BLaER1 (cell line): ENCODE measurements at regions not wholly inside any gene's neighbourhood (a gene's known extent, or its start where the extent isn't known, plus 50 kb on each side); places are given as distances from the start of the nearest gene placed in this dataset.

ENCODE experiments used
- H3K27ac ChIP-seq: shearing (Covaris generic); formaldehyde crosslinking; 2 replicates; pipeline ENCODE4 v1.8.1; 2022
- H3K27me3 ChIP-seq: shearing (Covaris generic); formaldehyde crosslinking; 2 replicates; pipeline ENCODE4 v1.8.1; 2022
- H3K36me3 ChIP-seq: shearing (Covaris generic); formaldehyde crosslinking; 2 replicates; pipeline ENCODE4 v1.8.1; 2022
- H3K4me1 ChIP-seq: shearing (Covaris generic); formaldehyde crosslinking; 2 replicates; pipeline ENCODE4 v1.8.1; 2022
- H3K4me2 ChIP-seq: shearing (Covaris generic); formaldehyde crosslinking; 2 replicates; pipeline ENCODE4 v1.8.1; 2022
- H3K4me3 ChIP-seq: shearing (Covaris generic); formaldehyde crosslinking; 2 replicates; pipeline ENCODE4 v1.8.1; 2022
- H3K9ac ChIP-seq: shearing (Covaris generic); formaldehyde crosslinking; 2 replicates; pipeline ENCODE4 v1.8.1; 2022
- H3K9me3 ChIP-seq: shearing (Covaris generic); formaldehyde crosslinking; 2 replicates; pipeline ENCODE4 v1.8.1; 2022
- H4K20me1 ChIP-seq: shearing (Covaris generic); formaldehyde crosslinking; 2 replicates; pipeline ENCODE4 v1.8.1; 2022
- Cebpa-rat ChIP-seq: shearing (Covaris generic); IDR thresholded peaks from 2 replicates; pipeline ENCODE4 v1.8.1; 2022

GRCh38 chr13:97520061-97520460 is 86.1 kb downstream of the RAP2A start:
- Histone ChIP-seq H3K27ac (no peak overlapping the region), H3K4me1 (no peaks in the 10 kb centered on the region), H3K9ac (no peak overlapping the region), H3K9me3 (no peaks in the 10 kb centered on the region), H3K4me2 (no peak overlapping the region), H3K27me3 (no peaks in the 10 kb centered on the region), H3K36me3 (no peaks in the 10 kb centered on the region), H3K4me3 (no peak overlapping the region), H4K20me1 (no peaks in the 10 kb centered on the region)
- TF ChIP-seq Cebpa-rat, result no peak

GRCh38 chr13:97520866-97521265 is 86.9 kb downstream of the RAP2A start:
- no peak for TF ChIP-seq Cebpa-rat
- no peak overlapping the region for H3K27ac ChIP-seq
- H3K4me2 ChIP-seq, result no peak overlapping the region
- H3K36me3 ChIP-seq, result no peaks in the 10 kb centered on the region
- H3K9me3 ChIP-seq, result no peaks in the 10 kb centered on the region
- H3K4me3 ChIP-seq, result no peak overlapping the region
- H4K20me1 ChIP-seq, result no peaks in the 10 kb centered on the region
- no peaks in the 10 kb centered on the region for H3K27me3 ChIP-seq
- H3K9ac ChIP-seq, result no peak overlapping the region
- no peaks in the 10 kb centered on the region for H3K4me1 ChIP-seq

- no peak for TF ChIP-seq Cebpa-rat
- no peaks in the 10 kb centered on the region for H3K4me1 ChIP-seq
- H3K27me3 ChIP-seq, result no peaks in the 10 kb centered on the region
- H3K9ac ChIP-seq, result no peak overlapping the region
- no peak overlapping the region for H3K4me2 ChIP-seq
- H3K9me3 ChIP-seq, result no peaks in the 10 kb centered on the region
- no peak overlapping the region for H3K4me3 ChIP-seq
- no peaks in the 10 kb centered on the region for H4K20me1 ChIP-seq
- no peak overlapping the region for H3K27ac ChIP-seq
- H3K36me3 ChIP-seq, result no peaks in the 10 kb centered on the region
Observed at GRCh38 chr13:97521726-97522125, 87.8 kb downstream of the RAP2A start.

- H3K9me3 ChIP-seq, result no peaks in the 10 kb centered on the region
- no peaks in the 10 kb centered on the region for H3K36me3 ChIP-seq
- no peaks in the 10 kb centered on the region for H4K20me1 ChIP-seq
- no peak overlapping the region for H3K9ac ChIP-seq
- H3K27me3 ChIP-seq, result no peaks in the 10 kb centered on the region
- no peak overlapping the region for H3K4me2 ChIP-seq
- no peak for TF ChIP-seq Cebpa-rat
- no peaks in the 10 kb centered on the region for H3K4me1 ChIP-seq
- H3K4me3 ChIP-seq, result no peak overlapping the region
- no peak overlapping the region for H3K27ac ChIP-seq
Observed at GRCh38 chr13:97522243-97522642, 88.3 kb downstream of the RAP2A start.

- Histone ChIP-seq H4K20me1 (no peaks in the 10 kb centered on the region), H3K9ac (no peak overlapping the region), H3K27ac (no peak overlapping the region), H3K4me2 (no peak overlapping the region), H3K9me3 (no peaks in the 10 kb centered on the region), H3K36me3 (no peaks in the 10 kb centered on the region), H3K27me3 (no peaks in the 10 kb centered on the region), H3K4me1 (no peaks in the 10 kb centered on the region), H3K4me3 (no peak overlapping the region)
- no peak for TF ChIP-seq Cebpa-rat
Observed at GRCh38 chr13:97526556-97526955, 92.6 kb downstream of the RAP2A start.

GRCh38 chr13:97528518-97528917 is 94.5 kb downstream of the RAP2A start:
- no peak for TF ChIP-seq Cebpa-rat
- Histone ChIP-seq H3K4me2 (no peak overlapping the region), H3K4me3 (no peak overlapping the region), H4K20me1 (no peaks in the 10 kb centered on the region), H3K4me1 (no peaks in the 10 kb centered on the region), H3K27ac (no peak overlapping the region), H3K27me3 (no peaks in the 10 kb centered on the region), H3K9ac (no peak overlapping the region), H3K9me3 (no peaks in the 10 kb centered on the region), H3K36me3 (no peaks in the 10 kb centered on the region)

GRCh38 chr13:97534540-97534939 is 100.6 kb downstream of the RAP2A start:
- Histone ChIP-seq H3K9me3 (no peaks in the 10 kb centered on the region), H3K27ac (no peak overlapping the region), H3K9ac (no peak overlapping the region), H3K27me3 (no peaks in the 10 kb centered on the region), H4K20me1 (no peaks in the 10 kb centered on the region), H3K4me3 (no peak overlapping the region), H3K36me3 (no peaks in the 10 kb centered on the region), H3K4me1 (no peaks in the 10 kb centered on the region), H3K4me2 (no peak overlapping the region)
- no peak for TF ChIP-seq Cebpa-rat

GRCh38 chr13:97535614-97536013 is 101.6 kb downstream of the RAP2A start:
- Histone ChIP-seq H4K20me1 (no peaks in the 10 kb centered on the region), H3K9ac (no peak overlapping the region), H3K27me3 (no peaks in the 10 kb centered on the region), H3K4me2 (no peak overlapping the region), H3K27ac (no peak overlapping the region), H3K36me3 (no peaks in the 10 kb centered on the region), H3K9me3 (no peaks in the 10 kb centered on the region), H3K4me1 (no peaks in the 10 kb centered on the region), H3K4me3 (no peak overlapping the region)
- no peak for TF ChIP-seq Cebpa-rat

GRCh38 chr13:97537110-97537509 is 103.1 kb downstream of the RAP2A start:
- no peak for TF ChIP-seq Cebpa-rat
- H3K27me3 ChIP-seq, result no peaks in the 10 kb centered on the region
- H3K27ac ChIP-seq, result no peak overlapping the region
- H4K20me1 ChIP-seq, result no peaks in the 10 kb centered on the region
- no peaks in the 10 kb centered on the region for H3K36me3 ChIP-seq
- no peak overlapping the region for H3K4me3 ChIP-seq
- H3K9me3 ChIP-seq, result no peaks in the 10 kb centered on the region
- H3K4me1 ChIP-seq, result no peaks in the 10 kb centered on the region
- H3K4me2 ChIP-seq, result no peak overlapping the region
- no peak overlapping the region for H3K9ac ChIP-seq

- H3K9me3 ChIP-seq, result no peaks in the 10 kb centered on the region
- H3K27ac ChIP-seq, result no peak overlapping the region
- no peaks in the 10 kb centered on the region for H3K36me3 ChIP-seq
- H3K4me1 ChIP-seq, result no peaks in the 10 kb centered on the region
- H3K4me3 ChIP-seq, result no peak overlapping the region
- no peak overlapping the region for H3K4me2 ChIP-seq
- H4K20me1 ChIP-seq, result no peaks in the 10 kb centered on the region
- TF ChIP-seq Cebpa-rat, result no peak
- H3K27me3 ChIP-seq, result no peaks in the 10 kb centered on the region
- no peak overlapping the region for H3K9ac ChIP-seq
Observed at GRCh38 chr13:97538203-97538602, 104.2 kb downstream of the RAP2A start.
